SK-N-SH treated with all-trans-retinoic acid at 6 μM for 48 hours (cell line): ENCODE measurements at regions not wholly inside any gene's neighbourhood (a gene's known extent, or its start where the extent isn't known, plus 50 kb on each side); places are given as distances from the start of the nearest gene placed in this dataset.

Experiments
- CREB5 ChIP-seq: fragments of 250-450 bp; sonication (Bioruptor Pico); IDR thresholded peaks from 2 replicates; pipeline ENCODE4 v1.5.1; 2020; ENCODE audit warnings: low read depth, mild to moderate bottlenecking, moderate library complexity
- ISL1 ChIP-seq: fragments of 250-450 bp; sonication (Bioruptor Pico); IDR thresholded peaks from 2 replicates; pipeline ENCODE4 v2.1.2; 2022; ENCODE audit warnings: mild to moderate bottlenecking, moderate library complexity
- PATZ1 ChIP-seq: fragments of 250-450 bp; sonication (Bioruptor Pico); IDR thresholded peaks from 2 replicates; pipeline ENCODE4 v1.8.0; 2020; ENCODE audit warnings: mild to moderate bottlenecking, moderate library complexity, borderline replicate concordance
- SNAI2 ChIP-seq: fragments of 250-450 bp; sonication (Bioruptor Pico); IDR thresholded peaks from 2 replicates; pipeline ENCODE4 v1.5.0; 2020; ENCODE audit warnings: mild to moderate bottlenecking, moderate library complexity
- ZFP3 ChIP-seq: fragments of 250-450 bp; sonication (Bioruptor Pico); IDR thresholded peaks from 2 replicates; pipeline ENCODE4 v1.5.0; 2020; ENCODE audit warnings: mild to moderate bottlenecking, moderate library complexity
- ZNF565 ChIP-seq: fragments of 450-650 bp; formaldehyde crosslinking; conservative IDR thresholded peaks from 2 replicates; pipeline ENCODE4 v1.5.0; 2020; ENCODE audit warnings: low read depth, mild to moderate bottlenecking, moderate library complexity
- TF ChIP-seq, protein P1 (sequence below): fragments of 250-450 bp; sonication (Bioruptor Pico); IDR thresholded peaks from 2 replicates; pipeline ENCODE4 v1.5.0; 2020; ENCODE audit warnings: mild to moderate bottlenecking, moderate library complexity

- TF ChIP-seq SNAI2 (CRISPR knock-in tag) (no peak), CREB5 (CRISPR knock-in tag) (no peak), ZNF565 (CRISPR knock-in tag) (no peak), ZFP3 (CRISPR knock-in tag) (no peak), ISL1 (CRISPR knock-in tag) (no peak), PATZ1 (CRISPR knock-in tag) (no peak)
- TF ChIP-seq, protein P1, sequence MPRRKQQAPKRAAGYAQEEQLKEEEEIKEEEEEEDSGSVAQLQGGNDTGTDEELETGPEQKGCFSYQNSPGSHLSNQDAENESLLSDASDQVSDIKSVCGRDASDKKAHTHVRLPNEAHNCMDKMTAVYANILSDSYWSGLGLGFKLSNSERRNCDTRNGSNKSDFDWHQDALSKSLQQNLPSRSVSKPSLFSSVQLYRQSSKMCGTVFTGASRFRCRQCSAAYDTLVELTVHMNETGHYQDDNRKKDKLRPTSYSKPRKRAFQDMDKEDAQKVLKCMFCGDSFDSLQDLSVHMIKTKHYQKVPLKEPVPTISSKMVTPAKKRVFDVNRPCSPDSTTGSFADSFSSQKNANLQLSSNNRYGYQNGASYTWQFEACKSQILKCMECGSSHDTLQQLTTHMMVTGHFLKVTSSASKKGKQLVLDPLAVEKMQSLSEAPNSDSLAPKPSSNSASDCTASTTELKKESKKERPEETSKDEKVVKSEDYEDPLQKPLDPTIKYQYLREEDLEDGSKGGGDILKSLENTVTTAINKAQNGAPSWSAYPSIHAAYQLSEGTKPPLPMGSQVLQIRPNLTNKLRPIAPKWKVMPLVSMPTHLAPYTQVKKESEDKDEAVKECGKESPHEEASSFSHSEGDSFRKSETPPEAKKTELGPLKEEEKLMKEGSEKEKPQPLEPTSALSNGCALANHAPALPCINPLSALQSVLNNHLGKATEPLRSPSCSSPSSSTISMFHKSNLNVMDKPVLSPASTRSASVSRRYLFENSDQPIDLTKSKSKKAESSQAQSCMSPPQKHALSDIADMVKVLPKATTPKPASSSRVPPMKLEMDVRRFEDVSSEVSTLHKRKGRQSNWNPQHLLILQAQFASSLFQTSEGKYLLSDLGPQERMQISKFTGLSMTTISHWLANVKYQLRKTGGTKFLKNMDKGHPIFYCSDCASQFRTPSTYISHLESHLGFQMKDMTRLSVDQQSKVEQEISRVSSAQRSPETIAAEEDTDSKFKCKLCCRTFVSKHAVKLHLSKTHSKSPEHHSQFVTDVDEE (CRISPR knock-in tag): no peak
Measured at GRCh38 chr6:88369262-88369661, 203.1 kb upstream of the CNR1 start.
